DMS79 (cell line): ENCODE measurements at regions not wholly inside any gene's neighbourhood (a gene's known extent, or its start where the extent isn't known, plus 50 kb on each side); places are given as distances from the start of the nearest gene placed in this dataset.

ENCODE experiments used
- DNase-seq: peaks from one replicate; lab custom pipeline; 2025; lab: John Stamatoyannopoulos, UW

- DNase-seq, result no peak
These were observed 230.1 kb upstream of the THBS1 start for GRCh38 chr15:39350785-39351184.

GRCh38 chr15:39354189-39354588 lies 226.7 kb upstream of the THBS1 start:
- no peak for DNase-seq

GRCh38 chr15:39357480-39358268 lies 223.2 kb upstream of the THBS1 start:
- DNase-seq, result no peak

- no peak for DNase-seq
These were observed 222.3 kb upstream of the THBS1 start for GRCh38 chr15:39358441-39359041.

- DNase-seq, result no peak
These were observed 221.1 kb upstream of the THBS1 start for GRCh38 chr15:39359771-39360170.

GRCh38 chr15:39360452-39360851 lies 220.4 kb upstream of the THBS1 start:
- no peak for DNase-seq

- DNase-seq, result no peak
These were observed 219.4 kb upstream of the THBS1 start for GRCh38 chr15:39361497-39361896.

- DNase-seq, result peak; percentile 57
These were observed 217.9 kb upstream of the THBS1 start for GRCh38 chr15:39362821-39363561.

- DNase-seq, result no peak
These were observed 216.9 kb upstream of the THBS1 start for GRCh38 chr15:39363761-39364586.

- no peak for DNase-seq
These were observed 216.2 kb upstream of the THBS1 start for GRCh38 chr15:39364721-39365120.

- no peak for DNase-seq
These were observed 215.7 kb upstream of the THBS1 start for GRCh38 chr15:39365161-39365560.

GRCh38 chr15:39365873-39366272 lies 215.0 kb upstream of the THBS1 start:
- no peak for DNase-seq

GRCh38 chr15:39367596-39367995 lies 213.3 kb upstream of the THBS1 start:
- no peak for DNase-seq

GRCh38 chr15:39369768-39370167 lies 211.1 kb upstream of the THBS1 start:
- no peak for DNase-seq

GRCh38 chr15:39376371-39376909 lies 204.4 kb upstream of the THBS1 start:
- DNase-seq, result no peak

GRCh38 chr15:39381517-39381916 lies 199.4 kb upstream of the THBS1 start:
- no peak for DNase-seq

GRCh38 chr15:39388118-39388517 lies 192.8 kb upstream of the THBS1 start:
- DNase-seq, result no peak

GRCh38 chr15:39391230-39391629 lies 189.6 kb upstream of the THBS1 start:
- no peak for DNase-seq

GRCh38 chr15:39392469-39393047 lies 188.3 kb upstream of the THBS1 start:
- no peak for DNase-seq

GRCh38 chr15:39393575-39394335 lies 187.1 kb upstream of the THBS1 start:
- DNase-seq, result no peak

GRCh38 chr15:39394496-39394895 lies 186.4 kb upstream of the THBS1 start:
- DNase-seq, result no peak
